ENCODE measurements at regions not wholly inside any gene's neighbourhood (a gene's known extent, or its start where the extent isn't known, plus 50 kb on each side); places are given as distances from the start of the nearest gene placed in this dataset.
"Not testable (repeated sequence)": the region's sequence is repeated elsewhere in the genome, so short reads cannot be mapped to it uniquely, and the experiment has no call there.

- H3K27ac ChIP-seq, result no peak overlapping the region
- no peak for TF ChIP-seq CTCF (conservative IDR thresholded peaks at IDR 0.05)
Observed at GRCh38 chr6:3619201-3619600, 132.3 kb downstream of the PXDC1 start.

- TF ChIP-seq CTCF (conservative IDR thresholded peaks at IDR 0.05), result no peak
Observed at GRCh38 chr6:3618642-3619041, 132.9 kb downstream of the PXDC1 start.

GRCh38 chr6:3617681-3618311 is 133.7 kb downstream of the PXDC1 start:
- H3K27ac ChIP-seq, result no peak overlapping the region
- TF ChIP-seq CTCF (conservative IDR thresholded peaks at IDR 0.05), result no peak

More at GRCh38 chr6:3618642-3619041, 132.9 kb downstream of the PXDC1 start:
- H3K27ac ChIP-seq, result no peak overlapping the region

GRCh38 chr6:3617192-3617631 is 134.3 kb downstream of the PXDC1 start:
- no peak overlapping the region for H3K27ac ChIP-seq
- no peak for TF ChIP-seq CTCF (conservative IDR thresholded peaks at IDR 0.05)

GRCh38 chr6:3616565-3617176 is 134.8 kb downstream of the PXDC1 start:
- no peak overlapping the region for H3K27ac ChIP-seq
- no peak for TF ChIP-seq CTCF (conservative IDR thresholded peaks at IDR 0.05)

GRCh38 chr6:3615391-3616380 is 135.8 kb downstream of the PXDC1 start:
- TF ChIP-seq CTCF (conservative IDR thresholded peaks at IDR 0.05), result no peak
- H3K27ac ChIP-seq, result no peak overlapping the region

GRCh38 chr6:3614918-3615317 is 136.6 kb downstream of the PXDC1 start:
- H3K27ac ChIP-seq, result no peak overlapping the region
- TF ChIP-seq CTCF (conservative IDR thresholded peaks at IDR 0.05), result no peak

- not testable (repeated sequence) for H3K27ac ChIP-seq
Observed at GRCh38 chr6:3613565-3613964, 137.9 kb downstream of the PXDC1 start.
